ENCODE measurements at regions not wholly inside any gene's neighbourhood (a gene's known extent, or its start where the extent isn't known, plus 50 kb on each side); places are given as distances from the start of the nearest gene placed in this dataset.

GRCh38 chr3:187995667-187996066 lies 158.3 kb upstream of the LPP start:
- TF ChIP-seq MAX (IDR thresholded peaks at IDR 0.05) (no peak), SP1 (IDR thresholded peaks at IDR 0.05) (no peak)

Data from liver (tissue), 2 donors.